ENCODE measurements at regions not wholly inside any gene's neighbourhood (a gene's known extent, or its start where the extent isn't known, plus 50 kb on each side); places are given as distances from the start of the nearest gene placed in this dataset.
"Not testable (repeated sequence)": the region's sequence is repeated elsewhere in the genome, so short reads cannot be mapped to it uniquely, and the experiment has no call there.

GRCh38 chr6:13868236-13868635 is 53.9 kb upstream of the MCUR1 start:
- no peak for TF ChIP-seq POLR2A (IDR thresholded peaks at IDR 0.05)
- TF ChIP-seq, protein P1, sequence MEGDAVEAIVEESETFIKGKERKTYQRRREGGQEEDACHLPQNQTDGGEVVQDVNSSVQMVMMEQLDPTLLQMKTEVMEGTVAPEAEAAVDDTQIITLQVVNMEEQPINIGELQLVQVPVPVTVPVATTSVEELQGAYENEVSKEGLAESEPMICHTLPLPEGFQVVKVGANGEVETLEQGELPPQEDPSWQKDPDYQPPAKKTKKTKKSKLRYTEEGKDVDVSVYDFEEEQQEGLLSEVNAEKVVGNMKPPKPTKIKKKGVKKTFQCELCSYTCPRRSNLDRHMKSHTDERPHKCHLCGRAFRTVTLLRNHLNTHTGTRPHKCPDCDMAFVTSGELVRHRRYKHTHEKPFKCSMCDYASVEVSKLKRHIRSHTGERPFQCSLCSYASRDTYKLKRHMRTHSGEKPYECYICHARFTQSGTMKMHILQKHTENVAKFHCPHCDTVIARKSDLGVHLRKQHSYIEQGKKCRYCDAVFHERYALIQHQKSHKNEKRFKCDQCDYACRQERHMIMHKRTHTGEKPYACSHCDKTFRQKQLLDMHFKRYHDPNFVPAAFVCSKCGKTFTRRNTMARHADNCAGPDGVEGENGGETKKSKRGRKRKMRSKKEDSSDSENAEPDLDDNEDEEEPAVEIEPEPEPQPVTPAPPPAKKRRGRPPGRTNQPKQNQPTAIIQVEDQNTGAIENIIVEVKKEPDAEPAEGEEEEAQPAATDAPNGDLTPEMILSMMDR (IDR thresholded peaks at IDR 0.05) = no peak
- Histone ChIP-seq H3K27ac (no peak overlapping the region), H3K4me1 (peaks cover 1 to 6% (median 2%) of the 10 kb centered on the region in 3 donors), H3K4me3 (no peak overlapping the region), H3K27me3 (peaks cover 0 to 3% (median 0%) of the 10 kb centered on the region in 4 donors), H3K36me3 (no peaks in the 10 kb centered on the region), H3K9me3 (no peaks in the 10 kb centered on the region)
- no peak for DNase-seq
- intact Hi-C loops (cut with DNase I) = no loop called here
- 62 to 89% methylated on average over 5 to 6 of the region's 8 CpGs for WGBS, 2 donors

DNA sequence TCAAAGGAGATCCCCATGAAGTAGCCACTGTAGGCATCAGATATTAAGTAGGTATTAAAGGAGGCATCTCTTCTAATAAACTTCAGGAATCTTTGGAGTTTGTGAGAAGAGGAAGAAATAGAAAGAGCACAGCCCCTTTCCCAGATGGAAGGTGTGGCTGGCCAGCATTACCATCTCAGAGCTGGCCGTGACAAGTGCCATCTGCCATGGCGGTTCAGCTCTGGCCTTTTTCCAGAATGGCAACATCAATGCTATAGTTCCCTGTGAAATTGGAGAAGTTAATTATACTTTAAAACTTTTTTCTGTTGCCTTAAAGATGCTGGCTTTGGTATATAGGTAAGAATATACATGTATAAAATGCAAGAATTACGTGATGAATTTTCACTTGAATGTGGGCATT is 51.9 kb upstream of the MCUR1 start:
- Histone ChIP-seq H3K36me3 (no peaks in the 10 kb centered on the region), H3K9me3 (no peaks in the 10 kb centered on the region), H3K4me1 (no peaks in the 10 kb centered on the region), H3K27me3 (peaks cover 0 to 18% (median 0%) of the 10 kb centered on the region in 4 donors), H3K27ac (no peak overlapping the region), H3K4me3 (no peak overlapping the region)
- DNase-seq = no peak
- intact Hi-C loops (cut with DNase I) = no loop called here
- TF ChIP-seq POLR2A (IDR thresholded peaks at IDR 0.05) = no peak
- TF ChIP-seq, protein P1 (IDR thresholded peaks at IDR 0.05) = no peak
- WGBS, 2 donors = 69 to 90% methylated on average over 3 of the region's 3 CpGs

GRCh38 chr6:13865141-13865540 is 50.8 kb upstream of the MCUR1 start:
- no peaks in the 10 kb centered on the region for H3K36me3 ChIP-seq
- DNase-seq = no peak
- intact Hi-C loops (cut with DNase I) = no loop called here
- H3K4me3 ChIP-seq = no peak overlapping the region
- WGBS, 2 donors = 43 to 59% methylated on average over 2 of the region's 2 CpGs
- H3K27me3 ChIP-seq = peaks cover 0 to 30% (median 2%) of the 10 kb centered on the region in 4 donors
- H3K27ac ChIP-seq = no peak overlapping the region
- H3K9me3 ChIP-seq = peaks cover 0 to 9% (median 0%) of the 10 kb centered on the region in 3 donors
- TF ChIP-seq, protein P1 (IDR thresholded peaks at IDR 0.05) = no peak
- TF ChIP-seq POLR2A (IDR thresholded peaks at IDR 0.05) = no peak
- H3K4me1 ChIP-seq = peaks cover 0 to 2% (median 0%) of the 10 kb centered on the region in 3 donors

GRCh38 chr6:13864669-13865068 is 50.3 kb upstream of the MCUR1 start:
- H3K36me3 ChIP-seq; intact Hi-C loops (cut with DNase I); H3K4me3 ChIP-seq; H3K27ac ChIP-seq; DNase-seq; H3K4me1 ChIP-seq: not testable (repeated sequence)
- H3K9me3 ChIP-seq = peaks cover 0 to 11% (median 0%) of the 10 kb centered on the region in 3 donors
- peaks cover 0 to 35% (median 3%) of the 10 kb centered on the region in 4 donors for H3K27me3 ChIP-seq
- WGBS, 2 donors = 64 to 69% methylated on average over 2 of the region's 2 CpGs

Data from esophagus squamous epithelium (tissue), 5 donors.